ENCODE measurements at regions not wholly inside any gene's neighbourhood (a gene's known extent, or its start where the extent isn't known, plus 50 kb on each side); places are given as distances from the start of the nearest gene placed in this dataset.

- ChIA-PET CTCF (no interaction called here), POLR2A (no interaction called here)
- DNase-seq (no peak), ATAC-seq (ENCODE audit: low read depth) (no peak)
- Mint-ChIP-seq H3K4me1 (no peaks in the 10 kb centered on the region), H3K36me3 (ENCODE audit: low read depth) (no peaks in the 10 kb centered on the region), H3K27me3 (no peaks in the 10 kb centered on the region), H3K27ac (no peak overlapping the region), H3K9me3 (peaks cover 3% of the 10 kb centered on the region), H3K4me3 (no peak overlapping the region)
- no peak for TF ChIP-seq CTCF (IDR thresholded peaks at IDR 0.05)
- intact Hi-C loops (cut with micrococcal nuclease), result no loop called here
These were observed 344.0 kb downstream of the CHRM3 start for GRCh38 chr1:239730378-239730777.

GRCh38 chr1:239731082-239731748, 344.8 kb downstream of the CHRM3 start:
- ATAC-seq (ENCODE audit: low read depth) (no peak), DNase-seq (no peak)
- H3K4me1 Mint-ChIP-seq, result no peaks in the 10 kb centered on the region
- no peaks in the 10 kb centered on the region for H3K36me3 Mint-ChIP-seq (ENCODE audit: low read depth)
- ChIA-PET CTCF (no interaction called here), POLR2A (no interaction called here)
- TF ChIP-seq CTCF (IDR thresholded peaks at IDR 0.05), result no peak
- H3K27me3 Mint-ChIP-seq, result no peaks in the 10 kb centered on the region
- intact Hi-C loops (cut with micrococcal nuclease), result no loop called here
- no peak overlapping the region for H3K27ac Mint-ChIP-seq
- H3K4me3 Mint-ChIP-seq, result no peak overlapping the region
- H3K9me3 Mint-ChIP-seq, result peaks cover 3% of the 10 kb centered on the region

GRCh38 chr1:239732770-239733169, 346.4 kb downstream of the CHRM3 start:
- DNase-seq, result no peak
- no peaks in the 10 kb centered on the region for H3K36me3 Mint-ChIP-seq (ENCODE audit: low read depth)
- intact Hi-C loops (cut with micrococcal nuclease), result no loop called here
- no peak for ATAC-seq (ENCODE audit: low read depth)
- ChIA-PET CTCF (no interaction called here), POLR2A (no interaction called here)
- peaks cover 3% of the 10 kb centered on the region for H3K9me3 Mint-ChIP-seq
- H3K4me1 Mint-ChIP-seq, result no peaks in the 10 kb centered on the region
- TF ChIP-seq CTCF (IDR thresholded peaks at IDR 0.05), result no peak
- no peak overlapping the region for H3K27ac Mint-ChIP-seq
- H3K4me3 Mint-ChIP-seq, result no peak overlapping the region
- H3K27me3 Mint-ChIP-seq, result no peaks in the 10 kb centered on the region

- no peak for TF ChIP-seq CTCF (IDR thresholded peaks at IDR 0.05)
- Mint-ChIP-seq H3K27ac (no peak overlapping the region), H3K27me3 (no peaks in the 10 kb centered on the region), H3K4me1 (no peaks in the 10 kb centered on the region), H3K36me3 (ENCODE audit: low read depth) (no peaks in the 10 kb centered on the region), H3K9me3 (peaks cover 3% of the 10 kb centered on the region), H3K4me3 (no peak overlapping the region)
- CTCF ChIA-PET, result no interaction called here
- intact Hi-C loops (cut with micrococcal nuclease), result no loop called here
- DNase-seq (no peak), ATAC-seq (ENCODE audit: low read depth) (no peak)
- POLR2A ChIA-PET, result no interaction called here
These were observed 347.6 kb downstream of the CHRM3 start for GRCh38 chr1:239733995-239734394.

GRCh38 chr1:239735111-239735510, 348.7 kb downstream of the CHRM3 start:
- Mint-ChIP-seq H3K4me3 (no peak overlapping the region), H3K27me3 (no peaks in the 10 kb centered on the region), H3K4me1 (no peaks in the 10 kb centered on the region), H3K9me3 (peaks cover 3% of the 10 kb centered on the region), H3K36me3 (ENCODE audit: low read depth) (no peaks in the 10 kb centered on the region), H3K27ac (no peak overlapping the region)
- no peak for TF ChIP-seq CTCF (IDR thresholded peaks at IDR 0.05)
- ATAC-seq (ENCODE audit: low read depth) (no peak), DNase-seq (no peak)
- CTCF ChIA-PET, result no interaction called here
- POLR2A ChIA-PET, result no interaction called here
- intact Hi-C loops (cut with micrococcal nuclease), result no loop called here

All from activated B cell treated with CpG ODN at 0.5 μM for 24 hours (primary cell).